ENCODE measurements at regions not wholly inside any gene's neighbourhood (a gene's known extent, or its start where the extent isn't known, plus 50 kb on each side); places are given as distances from the start of the nearest gene placed in this dataset.

DNA sequence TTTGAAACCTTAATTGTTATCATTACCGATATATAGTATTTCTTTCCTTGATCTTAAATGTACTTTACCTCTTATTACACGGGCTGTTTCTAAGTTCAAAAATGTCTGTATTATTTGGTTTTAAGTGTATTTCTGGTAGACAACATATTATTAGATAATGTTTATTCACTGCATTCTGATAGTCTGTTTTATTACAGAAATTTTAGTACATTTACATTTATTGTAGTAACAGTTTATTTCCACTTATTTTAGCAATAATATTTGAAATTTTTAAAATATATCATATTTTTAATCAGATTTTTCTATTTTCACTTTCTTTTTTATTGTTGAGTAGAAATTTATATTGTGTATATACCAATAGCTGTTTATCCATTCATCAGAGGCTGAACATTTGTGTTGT lies 1195.2 kb downstream of the TBC1D22A start:
- H3K27ac ChIP-seq (ENCODE audit: low read depth, low read length), result no peak overlapping the region
- peaks cover 4% of the 10 kb centered on the region; the same call in 1 of the 2 replicates for H3K9me3 ChIP-seq (ENCODE audit: insufficient read depth, low read length)
- no peak overlapping the region for H3K4me2 ChIP-seq (ENCODE audit: low read depth, low read length, poor library complexity, severe bottlenecking)
- H4K20me1 ChIP-seq (ENCODE audit: low read depth, low read length), result no peaks in the 10 kb centered on the region
- H3K4me3 ChIP-seq (ENCODE audit: insufficient read depth, low read length, poor library complexity, severe bottlenecking), result no peak overlapping the region
- H3F3A ChIP-seq (ENCODE audit: insufficient read depth), result no peaks in the 10 kb centered on the region
- 0 out of 2 replicates have a peak, but pooled peaks cover 15% of the 10 kb centered on the region for H3K36me3 ChIP-seq (ENCODE audit: low read length)
- H3K9ac ChIP-seq (ENCODE audit: low read length), result no peak overlapping the region
- H3K9me2 ChIP-seq (replicated peaks; ENCODE audit: insufficient read depth, low read length), result no peaks in the 10 kb centered on the region
- H3K27me3 ChIP-seq (ENCODE audit: low read length), result no peaks in the 10 kb centered on the region
- no peak overlapping the region for H2AFZ ChIP-seq (ENCODE audit: low read depth, low read length, severe bottlenecking)
- TF ChIP-seq, protein P1, sequence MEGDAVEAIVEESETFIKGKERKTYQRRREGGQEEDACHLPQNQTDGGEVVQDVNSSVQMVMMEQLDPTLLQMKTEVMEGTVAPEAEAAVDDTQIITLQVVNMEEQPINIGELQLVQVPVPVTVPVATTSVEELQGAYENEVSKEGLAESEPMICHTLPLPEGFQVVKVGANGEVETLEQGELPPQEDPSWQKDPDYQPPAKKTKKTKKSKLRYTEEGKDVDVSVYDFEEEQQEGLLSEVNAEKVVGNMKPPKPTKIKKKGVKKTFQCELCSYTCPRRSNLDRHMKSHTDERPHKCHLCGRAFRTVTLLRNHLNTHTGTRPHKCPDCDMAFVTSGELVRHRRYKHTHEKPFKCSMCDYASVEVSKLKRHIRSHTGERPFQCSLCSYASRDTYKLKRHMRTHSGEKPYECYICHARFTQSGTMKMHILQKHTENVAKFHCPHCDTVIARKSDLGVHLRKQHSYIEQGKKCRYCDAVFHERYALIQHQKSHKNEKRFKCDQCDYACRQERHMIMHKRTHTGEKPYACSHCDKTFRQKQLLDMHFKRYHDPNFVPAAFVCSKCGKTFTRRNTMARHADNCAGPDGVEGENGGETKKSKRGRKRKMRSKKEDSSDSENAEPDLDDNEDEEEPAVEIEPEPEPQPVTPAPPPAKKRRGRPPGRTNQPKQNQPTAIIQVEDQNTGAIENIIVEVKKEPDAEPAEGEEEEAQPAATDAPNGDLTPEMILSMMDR (IDR thresholded peaks at IDR 0.05; ENCODE audit: insufficient read depth, low read length, poor library complexity, severe bottlenecking), result no peak
- no peak for TF ChIP-seq EZH2phosphoT487 (conservative IDR thresholded peaks at IDR 0.05; ENCODE audit: low read length)
- no peaks in the 10 kb centered on the region for H3K79me2 ChIP-seq (ENCODE audit: insufficient read depth, low read length)

DNA sequence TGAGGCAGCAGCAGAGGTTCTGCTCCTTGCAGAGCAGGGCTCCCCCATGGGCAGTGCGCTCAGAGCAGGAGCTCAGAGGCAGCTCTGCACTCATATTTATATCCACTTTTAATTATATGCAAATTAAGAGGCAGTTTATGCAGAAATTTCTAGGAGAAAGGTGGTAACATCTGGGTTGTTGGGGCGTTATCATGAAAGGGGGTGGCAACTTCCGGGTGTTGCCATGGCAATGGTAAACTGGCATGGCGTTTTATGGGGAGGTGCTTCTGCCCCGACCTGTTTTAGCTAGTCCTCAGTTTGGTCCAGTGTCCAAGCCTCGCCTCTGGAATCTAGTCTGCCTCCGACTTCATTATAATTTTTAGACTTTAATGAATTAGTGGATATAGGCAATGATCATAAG lies 1191.7 kb downstream of the TBC1D22A start:
- Histone ChIP-seq H3K27ac (ENCODE audit: low read depth, low read length) (no peak overlapping the region), H3K27me3 (ENCODE audit: low read length) (no peaks in the 10 kb centered on the region), H3F3A (ENCODE audit: insufficient read depth) (no peaks in the 10 kb centered on the region), H3K9ac (ENCODE audit: low read length) (no peak overlapping the region), H3K4me3 (ENCODE audit: insufficient read depth, low read length, poor library complexity, severe bottlenecking) (no peak overlapping the region), H3K9me3 (ENCODE audit: insufficient read depth, low read length) (peaks cover 4% of the 10 kb centered on the region; the same call in 1 of the 2 replicates), H3K4me2 (ENCODE audit: low read depth, low read length, poor library complexity, severe bottlenecking) (no peak overlapping the region), H4K20me1 (ENCODE audit: low read depth, low read length) (no peaks in the 10 kb centered on the region), H3K36me3 (ENCODE audit: low read length) (0 out of 2 replicates have a peak, but pooled peaks cover 15% of the 10 kb centered on the region), H3K79me2 (ENCODE audit: insufficient read depth, low read length) (no peaks in the 10 kb centered on the region), H2AFZ (ENCODE audit: low read depth, low read length, severe bottlenecking) (no peak overlapping the region), H3K9me2 (replicated peaks; ENCODE audit: insufficient read depth, low read length) (no peaks in the 10 kb centered on the region)
- TF ChIP-seq EZH2phosphoT487 (conservative IDR thresholded peaks at IDR 0.05; ENCODE audit: low read length), result no peak
- TF ChIP-seq, protein P1 (IDR thresholded peaks at IDR 0.05; ENCODE audit: insufficient read depth, low read length, poor library complexity, severe bottlenecking), result no peak

- no peak overlapping the region for H3K4me3 ChIP-seq (ENCODE audit: insufficient read depth, low read length, poor library complexity, severe bottlenecking)
- no peaks in the 10 kb centered on the region for H3K79me2 ChIP-seq (ENCODE audit: insufficient read depth, low read length)
- no peak for TF ChIP-seq EZH2phosphoT487 (conservative IDR thresholded peaks at IDR 0.05; ENCODE audit: low read length)
- TF ChIP-seq, protein P1 (IDR thresholded peaks at IDR 0.05; ENCODE audit: insufficient read depth, low read length, poor library complexity, severe bottlenecking), result no peak
- H3K9me3 ChIP-seq (ENCODE audit: insufficient read depth, low read length), result no peaks in the 10 kb centered on the region
- no peaks in the 10 kb centered on the region; the same call in 1 of the 2 replicates for H3K36me3 ChIP-seq (ENCODE audit: low read length)
- no peaks in the 10 kb centered on the region for H3F3A ChIP-seq (ENCODE audit: insufficient read depth)
- no peaks in the 10 kb centered on the region for H3K9me2 ChIP-seq (replicated peaks; ENCODE audit: insufficient read depth, low read length)
- no peaks in the 10 kb centered on the region for H3K27me3 ChIP-seq (ENCODE audit: low read length)
- no peak overlapping the region for H2AFZ ChIP-seq (ENCODE audit: low read depth, low read length, severe bottlenecking)
- no peak overlapping the region for H3K9ac ChIP-seq (ENCODE audit: low read length)
- H4K20me1 ChIP-seq (ENCODE audit: low read depth, low read length), result no peaks in the 10 kb centered on the region
- no peak overlapping the region for H3K4me2 ChIP-seq (ENCODE audit: low read depth, low read length, poor library complexity, severe bottlenecking)
- H3K27ac ChIP-seq (ENCODE audit: low read depth, low read length), result no peak overlapping the region
Observed at GRCh38 chr22:47944941-47945340, 1182.5 kb downstream of the TBC1D22A start.
